ENCODE measurements at regions not wholly inside any gene's neighbourhood (a gene's known extent, or its start where the extent isn't known, plus 50 kb on each side); places are given as distances from the start of the nearest gene placed in this dataset.

DNA sequence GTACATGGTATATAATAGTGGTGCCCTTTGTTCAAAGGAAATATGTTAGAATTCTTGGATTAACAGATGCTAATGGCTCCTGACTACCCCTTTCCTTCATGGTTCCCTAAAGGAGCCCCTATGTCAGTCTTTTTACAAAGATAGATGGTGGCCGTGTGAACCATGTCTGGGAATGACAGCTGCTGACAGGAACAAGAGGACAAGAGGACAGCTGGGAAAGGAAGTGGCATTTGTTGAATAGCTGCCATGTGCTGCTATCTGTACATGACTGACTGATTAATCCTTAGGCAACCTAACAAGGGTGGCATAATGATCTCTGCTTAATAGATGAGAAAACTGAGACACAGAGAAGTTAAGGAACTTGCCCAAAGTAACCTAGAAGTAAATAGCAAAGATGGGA, 321.7 kb downstream of the ZNF621 start:
- Histone ChIP-seq H3K79me2 (ENCODE audit: insufficient read depth, low read length) (no peaks in the 10 kb centered on the region), H3K9ac (ENCODE audit: low read depth, low read length, poor library complexity, severe bottlenecking) (no peak overlapping the region), H3K4me1 (ENCODE audit: insufficient read depth, low read length, poor library complexity, severe bottlenecking) (peaks cover 11% of the 10 kb centered on the region), H3K9me2 (replicated peaks; ENCODE audit: low read depth, low read length) (no peaks in the 10 kb centered on the region), H3F3A (ENCODE audit: low read depth) (no peaks in the 10 kb centered on the region), H3K9me3 (ENCODE audit: insufficient read depth, low read depth, low read length) (no peaks in the 10 kb centered on the region), H3K4me3 (ENCODE audit: low read length, poor library complexity, severe bottlenecking) (no peak overlapping the region), H2AFZ (ENCODE audit: low read length) (no peak overlapping the region), H3K4me2 (ENCODE audit: low read depth, low read length, poor library complexity, severe bottlenecking) (no peak overlapping the region), H3K27me3 (ENCODE audit: insufficient read depth, low read length, poor library complexity, severe bottlenecking) (no peaks in the 10 kb centered on the region), H4K20me1 (ENCODE audit: insufficient read depth, low read length, poor library complexity, severe bottlenecking) (no peaks in the 10 kb centered on the region), H3K36me3 (ENCODE audit: insufficient read depth, low read length) (no peaks in the 10 kb centered on the region)
- TF ChIP-seq EZH2phosphoT487 (IDR thresholded peaks at IDR 0.05; ENCODE audit: borderline replicate concordance): no peak
- TF ChIP-seq, protein P1, sequence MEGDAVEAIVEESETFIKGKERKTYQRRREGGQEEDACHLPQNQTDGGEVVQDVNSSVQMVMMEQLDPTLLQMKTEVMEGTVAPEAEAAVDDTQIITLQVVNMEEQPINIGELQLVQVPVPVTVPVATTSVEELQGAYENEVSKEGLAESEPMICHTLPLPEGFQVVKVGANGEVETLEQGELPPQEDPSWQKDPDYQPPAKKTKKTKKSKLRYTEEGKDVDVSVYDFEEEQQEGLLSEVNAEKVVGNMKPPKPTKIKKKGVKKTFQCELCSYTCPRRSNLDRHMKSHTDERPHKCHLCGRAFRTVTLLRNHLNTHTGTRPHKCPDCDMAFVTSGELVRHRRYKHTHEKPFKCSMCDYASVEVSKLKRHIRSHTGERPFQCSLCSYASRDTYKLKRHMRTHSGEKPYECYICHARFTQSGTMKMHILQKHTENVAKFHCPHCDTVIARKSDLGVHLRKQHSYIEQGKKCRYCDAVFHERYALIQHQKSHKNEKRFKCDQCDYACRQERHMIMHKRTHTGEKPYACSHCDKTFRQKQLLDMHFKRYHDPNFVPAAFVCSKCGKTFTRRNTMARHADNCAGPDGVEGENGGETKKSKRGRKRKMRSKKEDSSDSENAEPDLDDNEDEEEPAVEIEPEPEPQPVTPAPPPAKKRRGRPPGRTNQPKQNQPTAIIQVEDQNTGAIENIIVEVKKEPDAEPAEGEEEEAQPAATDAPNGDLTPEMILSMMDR (conservative IDR thresholded peaks at IDR 0.05; ENCODE audit: low read length): no peak

DNA sequence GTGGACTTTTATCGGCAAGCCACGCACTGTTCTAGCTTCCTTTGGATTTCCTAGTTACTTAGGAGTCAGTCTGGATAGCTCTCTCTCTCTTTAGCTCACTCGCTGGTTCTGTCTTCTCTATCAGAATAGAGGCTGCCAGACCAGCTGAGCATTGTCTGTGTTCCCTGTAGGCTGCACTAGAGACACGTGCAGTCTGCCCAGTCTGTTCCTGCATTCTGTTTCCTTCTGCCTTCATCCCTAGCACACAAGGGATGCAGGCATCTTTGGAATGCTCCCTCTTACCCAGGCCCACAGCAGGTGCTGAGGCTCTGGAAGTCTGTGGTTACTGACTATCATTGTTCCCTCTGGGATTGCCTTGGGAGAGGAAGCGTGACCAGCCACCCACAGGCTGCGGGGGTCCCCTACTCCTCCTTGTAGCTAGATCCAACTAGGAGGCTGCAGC, 322.8 kb downstream of the ZNF621 start:
- H3K4me2 ChIP-seq (ENCODE audit: low read depth, low read length, poor library complexity, severe bottlenecking): no peak overlapping the region
- no peaks in the 10 kb centered on the region for H3K9me2 ChIP-seq (replicated peaks; ENCODE audit: low read depth, low read length)
- H3K79me2 ChIP-seq (ENCODE audit: insufficient read depth, low read length): no peaks in the 10 kb centered on the region
- no peaks in the 10 kb centered on the region for H3F3A ChIP-seq (ENCODE audit: low read depth)
- H3K9ac ChIP-seq (ENCODE audit: low read depth, low read length, poor library complexity, severe bottlenecking): no peak overlapping the region
- H3K9me3 ChIP-seq (ENCODE audit: insufficient read depth, low read depth, low read length): no peaks in the 10 kb centered on the region
- no peak for TF ChIP-seq EZH2phosphoT487 (IDR thresholded peaks at IDR 0.05; ENCODE audit: borderline replicate concordance)
- TF ChIP-seq, protein P1 (conservative IDR thresholded peaks at IDR 0.05; ENCODE audit: low read length): no peak
- H4K20me1 ChIP-seq (ENCODE audit: insufficient read depth, low read length, poor library complexity, severe bottlenecking): no peaks in the 10 kb centered on the region
- H2AFZ ChIP-seq (ENCODE audit: low read length): no peak overlapping the region
- H3K4me3 ChIP-seq (ENCODE audit: low read length, poor library complexity, severe bottlenecking): no peak overlapping the region
- no peaks in the 10 kb centered on the region for H3K36me3 ChIP-seq (ENCODE audit: insufficient read depth, low read length)
- no peaks in the 10 kb centered on the region for H3K27me3 ChIP-seq (ENCODE audit: insufficient read depth, low read length, poor library complexity, severe bottlenecking)
- peaks cover 16% of the 10 kb centered on the region for H3K4me1 ChIP-seq (ENCODE audit: insufficient read depth, low read length, poor library complexity, severe bottlenecking)

DNA sequence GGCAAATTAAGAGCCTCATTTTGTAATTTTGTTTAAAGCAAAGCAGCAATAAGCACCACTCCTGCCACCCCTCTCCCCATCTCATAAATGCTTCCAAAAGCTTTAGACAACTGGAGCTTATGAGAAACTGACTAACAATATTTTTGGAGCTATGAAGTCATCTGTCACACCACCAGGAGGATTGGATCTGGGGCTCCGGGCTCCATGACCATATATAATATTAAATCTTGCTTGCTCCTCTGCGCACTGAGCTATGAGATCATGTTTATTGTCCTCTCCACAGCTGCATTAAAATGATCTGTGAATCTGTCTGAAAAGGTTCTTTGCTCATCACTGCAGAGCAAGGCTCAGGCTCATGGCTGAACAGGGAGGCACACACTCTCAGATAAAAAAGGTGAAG, 323.7 kb downstream of the ZNF621 start:
- H3K4me1 ChIP-seq (ENCODE audit: insufficient read depth, low read length, poor library complexity, severe bottlenecking): peaks cover 16% of the 10 kb centered on the region
- TF ChIP-seq, protein P1 (conservative IDR thresholded peaks at IDR 0.05; ENCODE audit: low read length): no peak
- no peak for TF ChIP-seq EZH2phosphoT487 (IDR thresholded peaks at IDR 0.05; ENCODE audit: borderline replicate concordance)

More for the DNA sequence above, 323.7 kb downstream of the ZNF621 start:
- no peak overlapping the region for H3K9ac ChIP-seq (ENCODE audit: low read depth, low read length, poor library complexity, severe bottlenecking)
- H4K20me1 ChIP-seq (ENCODE audit: insufficient read depth, low read length, poor library complexity, severe bottlenecking): no peaks in the 10 kb centered on the region
- H3K4me2 ChIP-seq (ENCODE audit: low read depth, low read length, poor library complexity, severe bottlenecking): no peak overlapping the region
- no peak overlapping the region for H3K4me3 ChIP-seq (ENCODE audit: low read length, poor library complexity, severe bottlenecking)
- no peak overlapping the region for H2AFZ ChIP-seq (ENCODE audit: low read length)
- H3K79me2 ChIP-seq (ENCODE audit: insufficient read depth, low read length): no peaks in the 10 kb centered on the region
- no peaks in the 10 kb centered on the region for H3K36me3 ChIP-seq (ENCODE audit: insufficient read depth, low read length)
- no peaks in the 10 kb centered on the region for H3K9me2 ChIP-seq (replicated peaks; ENCODE audit: low read depth, low read length)
- H3F3A ChIP-seq (ENCODE audit: low read depth): no peaks in the 10 kb centered on the region
- no peaks in the 10 kb centered on the region for H3K27me3 ChIP-seq (ENCODE audit: insufficient read depth, low read length, poor library complexity, severe bottlenecking)
- H3K9me3 ChIP-seq (ENCODE audit: insufficient read depth, low read depth, low read length): no peaks in the 10 kb centered on the region

Measured in Loucy (cell line).